Mesendoderm (in vitro differentiated cells): ENCODE measurements at regions not wholly inside any gene's neighbourhood (a gene's known extent, or its start where the extent isn't known, plus 50 kb on each side); places are given as distances from the start of the nearest gene placed in this dataset.
"Not testable (repeated sequence)": the region's sequence is repeated elsewhere in the genome, so short reads cannot be mapped to it uniquely, and the experiment has no call there.

ENCODE experiments used
- DNase-seq: peaks from one replicate; pipeline ENCODE4 v3.0.0; 2013
- H2AK5ac ChIP-seq: 2 replicates; pipeline ENCODE4 v1.6.1; 2013; ENCODE audit warnings: low read length, inconsistent platforms
- H2BK120ac ChIP-seq: 2 replicates; pipeline ENCODE4 v1.6.1; 2013; ENCODE audit warnings: low read depth, mild to moderate bottlenecking, low read length, moderate library complexity, mixed read lengths
- H2BK15ac ChIP-seq: replicated peaks from 2 replicates; pipeline ENCODE4 v1.6.1; 2013; ENCODE audit warnings: low read depth, mild to moderate bottlenecking, moderate library complexity
- H2BK5ac ChIP-seq: 2 replicates; pipeline ENCODE4 v1.6.1; 2013; ENCODE audit warnings: low read length, inconsistent platforms
- H3K18ac ChIP-seq: 2 replicates; pipeline ENCODE4 v1.6.1; 2013; ENCODE audit warnings: mild to moderate bottlenecking, low read length, mixed read lengths
- H3K23ac ChIP-seq: one replicate; pipeline ENCODE4 v1.6.1; 2013; ENCODE audit warnings: low read length
- H3K27ac ChIP-seq: 2 replicates; pipeline ENCODE4 v1.5.1; 2013; ENCODE audit warnings: low read depth, mild to moderate bottlenecking, inconsistent platforms, low read length, moderate library complexity
- H3K27me3 ChIP-seq: 2 replicates; pipeline ENCODE4 v1.6.1; 2013; ENCODE audit warnings: low read length, control low read depth, mild to moderate bottlenecking, inconsistent platforms; ENCODE audit not compliant: insufficient read depth, poor library complexity
- H3K36me3 ChIP-seq: 2 replicates; pipeline ENCODE4 v1.6.1; 2013; ENCODE audit warnings: low read length, inconsistent platforms; ENCODE audit not compliant: control insufficient read depth, insufficient read depth
- H3K4ac ChIP-seq: one replicate; pipeline ENCODE4 v1.6.1; 2013; ENCODE audit warnings: low read depth, mild to moderate bottlenecking, low read length, moderate library complexity
- H3K4me1 ChIP-seq: 2 replicates; pipeline ENCODE4 v1.6.1; 2013; ENCODE audit warnings: low read depth, low read length, inconsistent platforms; ENCODE audit not compliant: control insufficient read depth
- H3K4me2 ChIP-seq: 2 replicates; pipeline ENCODE4 v1.6.1; 2013; ENCODE audit warnings: low read length
- H3K4me3 ChIP-seq: 2 replicates; pipeline ENCODE4 v1.5.1; 2013; ENCODE audit warnings: mild to moderate bottlenecking, low read length
- H3K56ac ChIP-seq: one replicate; pipeline ENCODE4 v1.6.1; 2013; ENCODE audit warnings: low read length
- H3K79me1 ChIP-seq: 2 replicates; pipeline ENCODE4 v1.6.1; 2013; ENCODE audit warnings: low read length, inconsistent platforms
- H3K79me2 ChIP-seq: 2 replicates; pipeline ENCODE4 v1.6.1; 2013; ENCODE audit warnings: mild to moderate bottlenecking, low read length; ENCODE audit not compliant: control insufficient read depth, insufficient read depth
- H3K9ac ChIP-seq: 2 replicates; pipeline ENCODE4 v1.6.1; 2013; ENCODE audit warnings: low read length, inconsistent platforms
- H4K5ac ChIP-seq: one replicate; pipeline ENCODE4 v1.6.1; 2013; ENCODE audit warnings: low read length
- H4K8ac ChIP-seq: one replicate; pipeline ENCODE4 v1.6.1; 2013; ENCODE audit warnings: low read depth, mild to moderate bottlenecking, control low read depth, low read length, moderate library complexity
- WGBS: extraction: QIAGEN DNeasy Blood & Tissue Kit; methylation state at CpG from one replicate; pipeline ENCODE4 v1.1.7; 2013; ENCODE audit warnings: low lambda C conversion rate, missing lambda C conversion rate; ENCODE audit not compliant: insufficient coverage; ENCODE audit errors: extremely low coverage; 5-methylcytosine and 5-hydroxymethylcytosine counted together

GRCh38 chrX:26762253-26762652 is 546.3 kb downstream of the MAGEB5 start:
- no peak overlapping the region for H3K4ac ChIP-seq
- no peaks in the 10 kb centered on the region for H3K27me3 ChIP-seq
- H3K4me3 ChIP-seq, result no peak overlapping the region
- no peaks in the 10 kb centered on the region for H3K4me1 ChIP-seq
- H4K8ac ChIP-seq, result no peak overlapping the region
- H4K5ac ChIP-seq, result no peak overlapping the region
- no peak overlapping the region for H2AK5ac ChIP-seq
- H3K4me2 ChIP-seq, result no peak overlapping the region
- H3K9ac ChIP-seq, result no peak overlapping the region
- no peak overlapping the region for H3K56ac ChIP-seq
- H3K79me1 ChIP-seq, result no peaks in the 10 kb centered on the region
- no peak overlapping the region for H2BK15ac ChIP-seq
- H3K23ac ChIP-seq, result no peak overlapping the region
- H3K27ac ChIP-seq, result no peak overlapping the region
- no peaks in the 10 kb centered on the region for H3K79me2 ChIP-seq
- H3K36me3 ChIP-seq, result no peaks in the 10 kb centered on the region
- no CpG with 5 or more reads among the region's 2 CpGs for WGBS
- H2BK5ac ChIP-seq, result no peak overlapping the region
- DNase-seq, result no peak
- no peak overlapping the region for H2BK120ac ChIP-seq
- H3K18ac ChIP-seq, result no peak overlapping the region

DNA sequence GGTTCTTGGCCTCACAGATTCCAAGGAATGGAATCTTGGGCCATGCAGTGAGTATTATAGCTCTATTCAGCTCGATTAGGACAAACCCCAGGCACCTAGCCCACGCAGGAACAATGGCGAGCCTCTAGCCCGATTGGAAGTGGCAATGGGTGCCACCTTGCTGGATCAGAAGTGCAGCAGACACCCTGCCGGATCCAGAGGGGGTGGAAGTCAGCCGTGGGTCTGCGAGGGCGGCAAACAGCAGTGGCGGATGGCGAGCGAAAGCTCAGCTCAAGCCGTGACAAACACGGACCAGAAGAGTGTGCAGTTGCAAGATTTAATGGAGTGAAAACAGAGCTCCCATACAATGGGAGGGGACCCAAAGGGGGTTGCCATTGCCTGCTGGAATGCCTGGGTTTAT is 539.8 kb downstream of the MAGEB5 start:
- not testable (repeated sequence) for H3K27me3 ChIP-seq, H3K18ac ChIP-seq, H3K27ac ChIP-seq, H3K79me1 ChIP-seq, H3K4me3 ChIP-seq, H3K79me2 ChIP-seq, H3K9ac ChIP-seq, H2BK15ac ChIP-seq, H3K4me2 ChIP-seq, H3K36me3 ChIP-seq, H2BK5ac ChIP-seq, H3K4ac ChIP-seq, DNase-seq, H3K56ac ChIP-seq, H4K8ac ChIP-seq, H2BK120ac ChIP-seq, H2AK5ac ChIP-seq, H3K23ac ChIP-seq, H3K4me1 ChIP-seq, H4K5ac ChIP-seq
- no CpG with 5 or more reads among the region's 13 CpGs for WGBS

- Histone ChIP-seq H3K4me1 (no peaks in the 10 kb centered on the region), H2AK5ac (no peak overlapping the region), H2BK15ac (no peak overlapping the region), H3K4ac (no peak overlapping the region), H3K27ac (no peak overlapping the region), H3K4me2 (no peak overlapping the region), H2BK120ac (no peak overlapping the region), H3K79me2 (no peaks in the 10 kb centered on the region), H3K9ac (no peak overlapping the region), H3K18ac (no peak overlapping the region), H3K27me3 (no peaks in the 10 kb centered on the region), H4K8ac (no peak overlapping the region), H3K79me1 (no peaks in the 10 kb centered on the region), H2BK5ac (no peak overlapping the region), H3K56ac (no peak overlapping the region), H4K5ac (no peak overlapping the region), H3K36me3 (no peaks in the 10 kb centered on the region), H3K23ac (no peak overlapping the region), H3K4me3 (no peak overlapping the region)
- DNase-seq, result no peak
- no CpG with 5 or more reads among the region's 12 CpGs for whole genome bisulfite sequencing
Measured at GRCh38 chrX:26747877-26748276, 531.9 kb downstream of the MAGEB5 start.

DNA sequence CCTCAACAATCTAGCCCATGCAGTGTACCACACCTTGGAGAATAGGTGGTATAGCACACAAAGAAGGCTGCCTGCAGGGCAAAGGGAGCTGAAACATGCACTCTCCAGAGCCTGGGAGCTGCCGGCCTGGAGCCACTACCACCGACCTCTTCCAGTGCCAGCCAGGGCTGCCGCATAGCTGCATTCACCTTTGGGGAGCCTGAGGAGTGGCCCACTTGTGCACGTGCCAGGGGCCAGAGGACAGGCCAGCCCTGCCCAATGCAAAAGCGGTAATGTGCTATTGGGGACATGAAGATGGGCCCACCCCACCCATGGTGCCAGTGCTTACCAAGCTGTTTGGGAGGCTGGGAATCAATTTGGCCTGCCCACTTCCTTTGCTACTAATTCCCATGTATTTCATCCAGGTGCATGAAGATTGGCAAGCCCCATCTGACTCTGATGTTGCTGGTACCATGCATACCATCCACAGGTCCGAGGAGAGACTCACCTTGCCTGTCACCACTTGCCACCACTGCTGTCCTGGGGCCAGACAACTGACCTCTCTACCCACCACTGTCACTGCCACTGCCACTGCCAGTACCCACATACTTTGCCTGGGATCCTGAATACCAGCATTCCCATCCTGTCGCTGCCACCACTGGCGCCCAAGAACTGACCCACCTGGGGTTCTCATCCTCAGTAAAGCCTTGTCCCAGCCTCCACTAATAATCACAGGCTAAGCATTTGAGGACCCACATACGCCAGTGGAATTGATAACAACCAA is 506.9 kb downstream of the MAGEB5 start:
- Histone ChIP-seq H3K4ac (no peak overlapping the region), H3K27ac (no peak overlapping the region), H3K23ac (no peak overlapping the region), H2BK15ac (no peak overlapping the region), H3K9ac (no peak overlapping the region), H2BK5ac (no peak overlapping the region), H3K4me2 (no peak overlapping the region), H3K4me1 (no peaks in the 10 kb centered on the region), H4K8ac (no peak overlapping the region), H3K79me2 (no peaks in the 10 kb centered on the region), H4K5ac (no peak overlapping the region), H2BK120ac (no peak overlapping the region), H2AK5ac (no peak overlapping the region), H3K79me1 (no peaks in the 10 kb centered on the region), H3K27me3 (no peaks in the 10 kb centered on the region), H3K18ac (no peak overlapping the region), H3K4me3 (no peak overlapping the region), H3K36me3 (no peaks in the 10 kb centered on the region), H3K56ac (no peak overlapping the region)
- no peak for DNase-seq
- WGBS, result no CpG with 5 or more reads among the region's 9 CpGs

DNA sequence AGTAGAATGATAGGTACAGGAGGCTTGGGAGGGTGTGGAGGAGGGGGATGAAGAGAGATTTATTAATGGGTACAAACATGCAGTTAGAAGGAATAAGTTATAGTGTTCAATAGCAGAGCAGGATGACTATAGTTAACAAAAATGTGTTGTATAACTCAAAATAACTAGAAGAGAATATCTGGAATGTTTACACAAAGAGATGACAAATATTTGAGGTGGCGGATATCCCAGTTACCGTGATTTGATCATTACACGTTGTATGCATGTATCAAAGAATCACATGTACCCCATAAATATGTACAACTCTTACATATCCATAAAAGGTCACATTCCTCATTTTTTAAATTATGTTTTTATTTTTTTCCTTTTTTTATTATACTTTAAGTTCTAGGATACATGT is 456.6 kb downstream of the MAGEB5 start:
- H2AK5ac ChIP-seq, result no peak overlapping the region
- no peak overlapping the region for H3K27ac ChIP-seq
- no peak overlapping the region for H4K8ac ChIP-seq
- H3K4me3 ChIP-seq, result no peak overlapping the region
- no peaks in the 10 kb centered on the region for H3K79me2 ChIP-seq
- no CpG with 5 or more reads among the region's 3 CpGs for WGBS
- H3K36me3 ChIP-seq, result no peaks in the 10 kb centered on the region
- no peak overlapping the region for H2BK5ac ChIP-seq
- no peak overlapping the region for H3K56ac ChIP-seq
- H2BK15ac ChIP-seq, result no peak overlapping the region
- no peaks in the 10 kb centered on the region for H3K27me3 ChIP-seq
- no peak for DNase-seq
- H3K4me2 ChIP-seq, result no peak overlapping the region
- H3K79me1 ChIP-seq, result no peaks in the 10 kb centered on the region
- H3K9ac ChIP-seq, result no peak overlapping the region
- H4K5ac ChIP-seq, result no peak overlapping the region
- H3K23ac ChIP-seq, result no peak overlapping the region
- H3K18ac ChIP-seq, result no peak overlapping the region
- no peak overlapping the region for H2BK120ac ChIP-seq
- H3K4ac ChIP-seq, result no peak overlapping the region
- H3K4me1 ChIP-seq, result no peaks in the 10 kb centered on the region

- H3K79me1 ChIP-seq, result no peaks in the 10 kb centered on the region
- H4K5ac ChIP-seq, result no peak overlapping the region
- H3K56ac ChIP-seq, result no peak overlapping the region
- H2AK5ac ChIP-seq, result no peak overlapping the region
- H3K18ac ChIP-seq, result no peak overlapping the region
- no peak overlapping the region for H2BK15ac ChIP-seq
- no peaks in the 10 kb centered on the region for H3K36me3 ChIP-seq
- no peak overlapping the region for H3K4ac ChIP-seq
- no peaks in the 10 kb centered on the region for H3K79me2 ChIP-seq
- H3K4me3 ChIP-seq, result no peak overlapping the region
- no peak overlapping the region for H3K4me2 ChIP-seq
- H2BK5ac ChIP-seq, result no peak overlapping the region
- H2BK120ac ChIP-seq, result no peak overlapping the region
- H3K4me1 ChIP-seq, result no peaks in the 10 kb centered on the region
- H3K9ac ChIP-seq, result no peak overlapping the region
- no CpG with 5 or more reads among the region's 1 CpG for WGBS
- no peak overlapping the region for H3K23ac ChIP-seq
- H4K8ac ChIP-seq, result no peak overlapping the region
- no peaks in the 10 kb centered on the region for H3K27me3 ChIP-seq
- H3K27ac ChIP-seq, result no peak overlapping the region
- no peak for DNase-seq
Measured at GRCh38 chrX:26670521-26670920, 454.6 kb downstream of the MAGEB5 start.
